Astrocyte (in vitro differentiated cells and primary cell): ENCODE measurements at regions not wholly inside any gene's neighbourhood (a gene's known extent, or its start where the extent isn't known, plus 50 kb on each side); places are given as distances from the start of the nearest gene placed in this dataset.
"Not testable (repeated sequence)": the region's sequence is repeated elsewhere in the genome, so short reads cannot be mapped to it uniquely, and the experiment has no call there.

Experiments
- DNase-seq: peaks from one replicate; pipeline ENCODE4 v3.0.0-alpha.2; 2010; ENCODE audit warnings: low read depth
- FAIRE-seq: peaks from 2 replicates; lab custom pipeline; 2011; peaks lifted over from hg19 to GRCh38; lab: Jason Lieb, UNC
- H2AFZ ChIP-seq: 2 replicates; pipeline ENCODE4 v1.6.0; 2012; ENCODE audit warnings: low read depth, low read length, inconsistent platforms
- H3K27ac ChIP-seq: 2 replicates; pipeline ENCODE4 v1.5.1; 2011; ENCODE audit warnings: low read depth, low read length, inconsistent platforms
- H3K27me3 ChIP-seq: 2 replicates; pipeline ENCODE4 v1.6.0; 2011; ENCODE audit warnings: low read length, inconsistent platforms; ENCODE audit not compliant: insufficient read depth
- H3K36me3 ChIP-seq: 2 replicates; pipeline ENCODE4 v1.5.1; 2011; ENCODE audit warnings: low read length, inconsistent platforms; ENCODE audit not compliant: insufficient read depth
- H3K4me1 ChIP-seq: 2 replicates; pipeline ENCODE4 v1.5.1; 2011; ENCODE audit warnings: low read length, inconsistent platforms; ENCODE audit not compliant: insufficient read depth
- H3K4me2 ChIP-seq: 2 replicates; pipeline ENCODE4 v1.6.0; 2012; ENCODE audit warnings: low read length, inconsistent platforms
- H3K4me3 ChIP-seq: 2 replicates; pipeline ENCODE4 v1.5.1; 2011; ENCODE audit warnings: low read depth, mild to moderate bottlenecking, low read length, inconsistent platforms; ENCODE audit not compliant: insufficient read depth
- H3K79me2 ChIP-seq: 2 replicates; pipeline ENCODE4 v1.6.0; 2012; ENCODE audit warnings: mild to moderate bottlenecking, low read length, inconsistent platforms; ENCODE audit not compliant: insufficient read depth
- H3K9ac ChIP-seq: 2 replicates; pipeline ENCODE4 v1.6.0; 2012; ENCODE audit warnings: mild to moderate bottlenecking, low read length, inconsistent platforms
- H3K9me3 ChIP-seq: 2 replicates; pipeline ENCODE4 v1.5.1; 2012; ENCODE audit warnings: low read depth, mild to moderate bottlenecking, low read length, inconsistent platforms; ENCODE audit not compliant: insufficient read depth
- H4K20me1 ChIP-seq: 2 replicates; pipeline ENCODE4 v1.6.0; 2012; ENCODE audit warnings: low read length, inconsistent platforms; ENCODE audit not compliant: insufficient read depth
- H3K27ac Mint-ChIP-seq: one replicate; pipeline ENCODE4 v1.8.0; 2021; ENCODE audit warnings: mild to moderate bottlenecking, mixed read lengths; ENCODE audit not compliant: unreplicated experiment
- H3K27me3 Mint-ChIP-seq: one replicate; pipeline ENCODE4 v1.8.0; 2021; ENCODE audit warnings: low read depth, mixed read lengths; ENCODE audit not compliant: unreplicated experiment
- H3K36me3 Mint-ChIP-seq: one replicate; pipeline ENCODE4 v1.8.0; 2021; ENCODE audit warnings: low read depth, mixed read lengths; ENCODE audit not compliant: unreplicated experiment
- H3K4me1 Mint-ChIP-seq: one replicate; pipeline ENCODE4 v1.8.0; 2021; ENCODE audit warnings: low read depth, mixed read lengths; ENCODE audit not compliant: unreplicated experiment
- H3K4me3 Mint-ChIP-seq: one replicate; pipeline ENCODE4 v1.8.0; 2021; ENCODE audit warnings: mild to moderate bottlenecking, moderate library complexity, mixed read lengths; ENCODE audit not compliant: unreplicated experiment
- H3K9me3 Mint-ChIP-seq: one replicate; pipeline ENCODE4 v1.8.0; 2021; ENCODE audit warnings: mild to moderate bottlenecking, mixed read lengths; ENCODE audit not compliant: unreplicated experiment
- CTCF ChIP-seq: IDR thresholded peaks from 2 replicates; pipeline ENCODE4 v1.5.1; 2011; ENCODE audit warnings: low read depth, mild to moderate bottlenecking, inconsistent platforms, low read length, moderate library complexity; ENCODE audit not compliant: insufficient read depth
- EZH2 ChIP-seq: IDR thresholded peaks from 2 replicates; pipeline ENCODE4 v1.6.1; 2012; ENCODE audit warnings: mild to moderate bottlenecking, low read length, inconsistent platforms; ENCODE audit not compliant: insufficient read depth

GRCh38 chr5:124614105-124614504 is 132.3 kb downstream of the ZNF608 start:
- H3K4me1 Mint-ChIP-seq = peaks cover 12% of the 10 kb centered on the region
- no peak overlapping the region for H3K9ac ChIP-seq
- no peak overlapping the region for H3K4me3 ChIP-seq
- H3K27ac ChIP-seq = no peak overlapping the region
- H4K20me1 ChIP-seq = no peaks in the 10 kb centered on the region
- no peaks in the 10 kb centered on the region for H3K9me3 ChIP-seq
- no peaks in the 10 kb centered on the region for H3K4me1 ChIP-seq
- H3K4me3 Mint-ChIP-seq = no peak overlapping the region
- H3K79me2 ChIP-seq = no peaks in the 10 kb centered on the region
- H3K36me3 ChIP-seq = no peaks in the 10 kb centered on the region
- TF ChIP-seq CTCF (no peak), EZH2 (no peak)
- H3K4me2 ChIP-seq = no peak overlapping the region
- no peaks in the 10 kb centered on the region for H3K27me3 ChIP-seq
- H2AFZ ChIP-seq = no peak overlapping the region
- no peaks in the 10 kb centered on the region for H3K27me3 Mint-ChIP-seq
- DNase-seq = no peak
- FAIRE-seq = no peak
- peaks cover 2% of the 10 kb centered on the region for H3K36me3 Mint-ChIP-seq
- peaks cover 4% of the 10 kb centered on the region for H3K9me3 Mint-ChIP-seq
- H3K27ac Mint-ChIP-seq = no peak overlapping the region

GRCh38 chr5:124613273-124613953 is 133.0 kb downstream of the ZNF608 start:
- no peaks in the 10 kb centered on the region for H4K20me1 ChIP-seq
- H3K27me3 Mint-ChIP-seq = no peaks in the 10 kb centered on the region
- no peaks in the 10 kb centered on the region for H3K79me2 ChIP-seq
- FAIRE-seq = no peak
- no peak overlapping the region for H3K4me3 ChIP-seq
- peaks cover 2% of the 10 kb centered on the region for H3K36me3 Mint-ChIP-seq
- no peak overlapping the region for H3K4me2 ChIP-seq
- H3K27ac ChIP-seq = no peak overlapping the region
- TF ChIP-seq CTCF (no peak), EZH2 (no peak)
- no peak overlapping the region for H3K9ac ChIP-seq
- H3K36me3 ChIP-seq = no peaks in the 10 kb centered on the region
- H3K9me3 Mint-ChIP-seq = peaks cover 4% of the 10 kb centered on the region
- no peaks in the 10 kb centered on the region for H3K4me1 ChIP-seq
- H3K4me3 Mint-ChIP-seq = no peak overlapping the region
- DNase-seq = no peak
- no peak overlapping the region for H3K27ac Mint-ChIP-seq
- no peaks in the 10 kb centered on the region for H3K27me3 ChIP-seq
- no peak overlapping the region for H2AFZ ChIP-seq
- H3K4me1 Mint-ChIP-seq = peaks cover 11% of the 10 kb centered on the region
- H3K9me3 ChIP-seq = no peaks in the 10 kb centered on the region

- FAIRE-seq (no peak), DNase-seq (no peak)
- H3K4me2 ChIP-seq = no peak overlapping the region
- H2AFZ ChIP-seq = no peak overlapping the region
- no peaks in the 10 kb centered on the region for H3K27me3 ChIP-seq
- H3K4me1 Mint-ChIP-seq = peaks cover 10% of the 10 kb centered on the region
- no peaks in the 10 kb centered on the region for H4K20me1 ChIP-seq
- H3K27ac ChIP-seq = no peak overlapping the region
- H3K4me1 ChIP-seq = no peaks in the 10 kb centered on the region
- no peaks in the 10 kb centered on the region for H3K27me3 Mint-ChIP-seq
- TF ChIP-seq EZH2 (no peak), CTCF (no peak)
- no peaks in the 10 kb centered on the region for H3K9me3 ChIP-seq
- peaks cover 8% of the 10 kb centered on the region for H3K9me3 Mint-ChIP-seq
- H3K79me2 ChIP-seq = no peaks in the 10 kb centered on the region
- H3K4me3 Mint-ChIP-seq = no peak overlapping the region
- H3K36me3 ChIP-seq = no peaks in the 10 kb centered on the region
- H3K27ac Mint-ChIP-seq = no peak overlapping the region
- no peak overlapping the region for H3K4me3 ChIP-seq
- no peak overlapping the region for H3K9ac ChIP-seq
- H3K36me3 Mint-ChIP-seq = peaks cover 9% of the 10 kb centered on the region
Measured at GRCh38 chr5:124612023-124612422, 134.4 kb downstream of the ZNF608 start.

- H3K79me2 ChIP-seq, H3K4me1 ChIP-seq, H3K9ac ChIP-seq, H3K9me3 Mint-ChIP-seq, H3K27ac Mint-ChIP-seq, H3K9me3 ChIP-seq, H3K4me3 Mint-ChIP-seq, H3K27me3 Mint-ChIP-seq, H3K4me1 Mint-ChIP-seq, H3K27me3 ChIP-seq, DNase-seq, H4K20me1 ChIP-seq, FAIRE-seq, H3K36me3 ChIP-seq, H3K36me3 Mint-ChIP-seq, H3K27ac ChIP-seq, H2AFZ ChIP-seq, H3K4me3 ChIP-seq, H3K4me2 ChIP-seq: not testable (repeated sequence)
Measured at GRCh38 chr5:124611262-124611661, 135.2 kb downstream of the ZNF608 start.
